Heart right ventricle (tissue), 16 donors: ENCODE measurements at regions not wholly inside any gene's neighbourhood (a gene's known extent, or its start where the extent isn't known, plus 50 kb on each side); places are given as distances from the start of the nearest gene placed in this dataset.

Experiments
- ATAC-seq, 8 donors: fragments of 200-7000 bp; cut with Tn5 transposase; one replicate each; pipeline ENCODE4 v1.9.1; 2020; ENCODE audit warnings: mild to moderate bottlenecking in 8 of 8, moderate library complexity in 8 of 8, moderate number of reproducible peaks in 1 of 8
- DNase-seq, 2 donors: peaks; one replicate each; pipeline ENCODE4 v3.0.0-alpha.2; 2020
- H3K27ac ChIP-seq, 10 donors: fragments of 200-600 bp; sonication (generic) in 2 of 10; one replicate each; pipeline versions ENCODE4 v1.5.0 to v1.8.0; 2020 to 2022; ENCODE audit warnings: mild to moderate bottlenecking in 3 of 10
- H3K27me3 ChIP-seq, 7 donors: fragments of 200-600 bp; one replicate each; pipeline ENCODE4 v1.8.0; 2021 to 2022; ENCODE audit warnings: mild to moderate bottlenecking in 2 of 7
- H3K36me3 ChIP-seq, 9 donors: fragments of 200-600 bp; sonication (generic) in 1 of 9; one replicate each; pipeline versions ENCODE4 v1.5.0 to v1.8.0; 2020 to 2022; ENCODE audit warnings: mild to moderate bottlenecking in 2 of 9
- H3K4me1 ChIP-seq, 9 donors: fragments of 200-600 bp; sonication (generic) in 1 of 9; one replicate each; pipeline versions ENCODE4 v1.5.0 to v1.8.0; 2020 to 2022; ENCODE audit warnings: mild to moderate bottlenecking in 4 of 9
- H3K4me3 ChIP-seq, 10 donors: fragments of 200-600 bp; sonication (generic) in 2 of 10; one replicate each; pipeline versions ENCODE4 v1.5.0 to v1.8.0; 2020 to 2022; ENCODE audit warnings: mild to moderate bottlenecking in 7 of 10, moderate library complexity in 2 of 10
- H3K9me3 ChIP-seq, 11 donors: fragments of 200-600 bp in 10 of 11; sonication (generic) in 2 of 11; one replicate each; pipeline versions ENCODE4 v1.5.0 to v1.8.0; 2013 to 2022; ENCODE audit warnings: mild to moderate bottlenecking in 2 of 11, control low read depth in 1 of 11, moderate library complexity in 1 of 11
- CTCF ChIP-seq, 9 donors: fragments of 200-600 bp; sonication (generic) in 2 of 9; IDR thresholded peaks; one replicate each; pipeline versions ENCODE4 v1.5.0 to v1.8.0; 2021 to 2022; ENCODE audit warnings: antibody characterized with exemption in 9 of 9, mild to moderate bottlenecking in 5 of 9, moderate library complexity in 1 of 9
- WGBS, 2 donors: extraction: QIAGEN DNeasy Blood & Tissue Kit; methylation state at CpG; one replicate each; pipeline ENCODE4 v1.1.7; 2013; ENCODE audit warnings: inconsistent platforms in 1 of 2; 5-methylcytosine and 5-hydroxymethylcytosine counted together
- intact Hi-C, 10 donors: fragments of 100-400 bp; cut with DNase I; formaldehyde crosslinking; loops; one replicate each; pipeline versions ENCODE4 v1.11.1 to v1.14.2; 2022
- donor health status: Arrhythmogenic right ventricular cardiomyopathy.
- donor health status: ischemic (EF 13 %, LVEDD 7.1; RV severe dilation, severe dysfunction).
- donor health status: healthy with polysubstance abuse.
- donor health status: DM: no; HTN: yes; CAD: no.
- donor health status: DM: no; HTN: no; CAD: no.
- donor health status: ischemic (EF 25% LVEDD 6.9; RV normal size, moderate dysfunction).
- donor health status: ischemic (EF 25% LVEDD 5.7; RV mildly dilated, moderate dysfunction).
- donor health status: healthy.
- donor health status: DM: yes; HTN: yes; CAD: no.
- donor health status: Ischemic cardiomyopathy.
- donor health status: ischemic (EF 35%, LVEDD 5.7; RV mildly dilated, moderate dysfunction).
- donor health status: nonischemic (EF 11% LVEDD 7.7; RV severe dilation, severe dysfunction).
- donor health status: DM: yes; HTN: yes; CAD: no.
- donor health status: PGD.
- donor health status: ischemic (EF 29% LVEDD 5.4; RV normal size, mild dysfunction).
- donor health status: nonischemic (EF 23%, LVEDD 6.1; RV moderate dilation, normal function).

GRCh38 chr11:129726179-129726578 lies 89.5 kb upstream of the TMEM45B start:
- 92 to 94% methylated on average over 7 of the region's 7 CpGs for WGBS, 2 donors

GRCh38 chr11:129728581-129728980 lies 87.1 kb upstream of the TMEM45B start:
- H3K4me3 ChIP-seq, result no peak overlapping the region
- no peak for DNase-seq
- intact Hi-C loops, result no loop called here
- no peak for TF ChIP-seq CTCF (IDR thresholded peaks at IDR 0.05)
- 46 to 56% methylated on average over 7 of the region's 7 CpGs for WGBS, 2 donors
- H3K27me3 ChIP-seq, result peaks cover 0 to 39% (median 7%) of the 10 kb centered on the region in 7 donors
- H3K4me1 ChIP-seq, result no peaks in the 10 kb centered on the region
- ATAC-seq, result no peak
- H3K27ac ChIP-seq, result no peak overlapping the region
- H3K36me3 ChIP-seq, result no peaks in the 10 kb centered on the region
- no peaks in the 10 kb centered on the region for H3K9me3 ChIP-seq

More at GRCh38 chr11:129726179-129726578, 89.5 kb upstream of the TMEM45B start:
- H3K27me3 ChIP-seq, result peaks cover 0 to 26% (median 3%) of the 10 kb centered on the region in 7 donors
- H3K4me1 ChIP-seq, result no peaks in the 10 kb centered on the region
- H3K9me3 ChIP-seq, result no peaks in the 10 kb centered on the region
- no peak for DNase-seq
- TF ChIP-seq CTCF (IDR thresholded peaks at IDR 0.05), result no peak
- H3K27ac ChIP-seq, result no peak overlapping the region
- intact Hi-C loops, result no loop called here
- H3K4me3 ChIP-seq, result no peak overlapping the region
- no peaks in the 10 kb centered on the region for H3K36me3 ChIP-seq
- ATAC-seq, result no peak

- no peaks in the 10 kb centered on the region for H3K9me3 ChIP-seq
These were observed 86.4 kb upstream of the TMEM45B start for GRCh38 chr11:129729216-129729615.

GRCh38 chr11:129729823-129730222 lies 85.8 kb upstream of the TMEM45B start:
- no peak for ATAC-seq
- Histone ChIP-seq H3K4me1 (no peaks in the 10 kb centered on the region), H3K4me3 (no peak overlapping the region), H3K27me3 (peaks cover 0 to 42% (median 7%) of the 10 kb centered on the region in 7 donors), H3K36me3 (no peaks in the 10 kb centered on the region), H3K9me3 (no peaks in the 10 kb centered on the region), H3K27ac (no peak overlapping the region)
- DNase-seq, result no peak
- intact Hi-C loops, result no loop called here
- WGBS, 2 donors, result 92 to 93% methylated on average over 10 of the region's 10 CpGs
- no peak for TF ChIP-seq CTCF (IDR thresholded peaks at IDR 0.05)

More at GRCh38 chr11:129729216-129729615, 86.4 kb upstream of the TMEM45B start:
- peaks cover 0 to 42% (median 7%) of the 10 kb centered on the region in 7 donors for H3K27me3 ChIP-seq
- no peak for ATAC-seq
- no peaks in the 10 kb centered on the region for H3K36me3 ChIP-seq
- no peak overlapping the region for H3K27ac ChIP-seq
- DNase-seq, result no peak
- 55 to 73% methylated on average over 5 of the region's 5 CpGs for WGBS, 2 donors
- no peaks in the 10 kb centered on the region for H3K4me1 ChIP-seq
- H3K4me3 ChIP-seq, result no peak overlapping the region
- no peak for TF ChIP-seq CTCF (IDR thresholded peaks at IDR 0.05)
- intact Hi-C loops, result no loop called here
